NCI-H2196 (cell line): ENCODE measurements at regions not wholly inside any gene's neighbourhood (a gene's known extent, or its start where the extent isn't known, plus 50 kb on each side); places are given as distances from the start of the nearest gene placed in this dataset.
"Not testable (repeated sequence)": the region's sequence is repeated elsewhere in the genome, so short reads cannot be mapped to it uniquely, and the experiment has no call there.

Experiments used
- DNase-seq: peaks from one replicate; lab custom pipeline; 2025; ENCODE audit not compliant: unreplicated experiment; lab: John Stamatoyannopoulos, UW

DNA sequence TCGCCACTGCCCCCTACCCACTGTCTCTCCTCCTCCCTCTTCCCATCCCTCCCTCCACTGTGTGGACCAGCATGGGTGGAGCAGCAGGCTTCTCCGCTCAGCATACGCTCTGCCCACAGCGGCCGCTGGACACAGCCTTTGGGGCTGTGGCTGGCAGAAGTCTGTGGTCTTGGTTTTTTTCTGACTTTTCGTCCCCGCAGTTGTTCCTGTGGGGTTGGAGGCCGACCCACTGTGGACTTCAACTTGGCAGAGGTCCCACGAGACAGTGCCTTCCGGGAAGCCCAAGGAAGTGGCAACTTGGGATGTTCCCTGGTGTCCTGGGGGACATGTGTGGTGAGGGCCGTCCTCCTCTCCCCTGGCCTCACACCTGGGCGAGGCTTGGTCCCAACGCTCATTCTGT is 162.5 kb upstream of the C1orf174 start:
- DNase-seq = no peak

- no peak for DNase-seq
These were observed 162.9 kb upstream of the C1orf174 start for GRCh38 chr1:4062992-4063391.

- no peak for DNase-seq
These were observed 163.4 kb upstream of the C1orf174 start for GRCh38 chr1:4063516-4063915.

GRCh38 chr1:4064150-4064889 is 164.2 kb upstream of the C1orf174 start:
- DNase-seq = no peak

GRCh38 chr1:4066860-4067599 is 167.0 kb upstream of the C1orf174 start:
- DNase-seq = no peak

- DNase-seq = no peak
These were observed 168.0 kb upstream of the C1orf174 start for GRCh38 chr1:4068076-4068475.

GRCh38 chr1:4071653-4072052 is 171.6 kb upstream of the C1orf174 start:
- DNase-seq = peak; percentile 31

DNA sequence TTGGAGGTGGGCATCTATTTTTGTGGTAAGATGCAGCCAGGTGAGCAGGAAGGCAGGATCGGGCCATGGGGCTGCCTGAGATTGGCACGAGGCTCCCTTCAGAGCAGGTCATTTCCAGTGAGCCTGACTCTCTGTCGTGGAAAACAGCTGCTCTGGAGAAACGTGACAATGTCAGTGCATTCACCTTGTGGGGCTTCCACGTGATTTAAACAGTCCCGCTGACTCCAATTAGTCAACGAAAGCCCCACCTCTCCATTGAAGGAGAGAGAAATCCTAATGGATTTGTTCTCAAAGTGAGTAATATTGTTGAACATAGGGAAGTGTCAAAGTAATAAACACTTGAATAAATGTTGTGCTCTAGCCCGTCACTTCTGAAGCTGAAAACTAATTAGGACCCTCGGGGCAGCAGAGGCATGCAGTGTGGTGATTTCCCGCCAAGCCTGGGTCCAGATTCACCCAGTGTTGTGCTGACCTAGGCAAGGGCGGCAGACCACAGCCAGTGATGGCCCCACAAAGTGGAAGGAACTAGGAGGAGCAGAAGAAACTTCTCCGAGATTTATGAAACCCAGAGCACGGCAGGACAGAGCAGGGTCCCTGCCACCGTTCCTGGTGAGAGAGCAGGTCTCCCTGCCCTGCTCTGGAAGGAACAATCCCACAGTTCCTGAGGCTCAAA is 172.5 kb upstream of the C1orf174 start:
- DNase-seq = no peak

- DNase-seq = no peak
These were observed 175.6 kb upstream of the C1orf174 start for GRCh38 chr1:4075436-4076225.

DNA sequence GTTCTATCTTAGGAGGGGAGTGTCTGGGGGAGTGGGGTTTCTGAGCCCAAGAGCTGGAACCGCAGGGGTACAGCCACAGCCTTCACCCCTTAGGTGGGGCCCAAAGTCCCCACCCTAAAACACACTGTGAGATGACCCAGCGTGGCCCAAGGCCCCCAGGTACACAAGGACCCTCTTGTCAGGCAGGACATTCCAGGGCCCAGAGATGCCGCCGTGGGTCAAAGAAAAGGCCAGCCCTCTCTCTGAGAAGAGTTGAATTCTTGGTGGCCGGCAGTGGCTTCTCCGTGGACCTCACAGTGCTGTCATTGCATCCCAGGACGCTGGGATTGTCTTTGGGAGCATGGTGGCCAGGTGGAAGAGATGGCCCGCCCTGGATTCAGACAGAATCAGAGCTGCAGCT is 176.3 kb upstream of the C1orf174 start:
- no peak for DNase-seq

DNA sequence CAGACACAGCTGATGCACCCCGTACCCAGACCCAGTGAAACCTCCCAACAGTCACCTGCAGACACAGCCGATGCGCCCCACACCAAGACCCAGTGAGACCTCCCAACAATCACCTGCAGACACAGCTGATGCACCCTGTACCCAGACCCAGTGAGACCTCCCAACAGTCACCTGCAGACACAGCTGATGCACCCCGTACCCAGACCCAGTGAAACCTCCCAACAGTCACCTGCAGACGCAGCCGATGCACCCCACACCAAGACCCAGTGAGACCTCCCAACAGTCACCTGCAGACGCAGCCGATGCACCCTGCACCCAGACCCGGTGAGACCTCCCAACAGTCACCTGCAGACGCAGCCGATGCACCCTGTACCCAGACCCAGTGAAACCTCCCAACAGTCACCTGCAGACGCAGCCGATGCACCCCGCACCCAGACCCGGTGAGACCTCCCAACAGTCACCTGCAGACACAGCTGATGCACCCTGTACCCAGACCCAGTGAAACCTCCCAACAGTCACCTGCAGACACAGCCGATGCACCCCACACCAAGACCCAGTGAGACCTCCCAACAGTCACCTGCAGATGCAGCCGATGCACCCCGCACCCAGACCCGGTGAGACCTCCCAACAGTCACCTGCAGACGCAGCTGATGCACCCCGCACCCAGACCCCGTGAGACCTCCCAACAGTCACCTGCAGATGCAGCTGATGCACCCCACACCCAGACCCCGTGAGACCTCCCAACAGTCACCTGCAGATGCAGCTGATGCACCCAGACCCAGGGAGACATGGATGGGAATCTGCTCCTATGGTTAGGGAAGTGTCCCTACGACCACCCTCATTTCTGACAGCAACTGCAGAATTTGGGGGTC is 178.3 kb upstream of the C1orf174 start:
- DNase-seq = not testable (repeated sequence)

DNA sequence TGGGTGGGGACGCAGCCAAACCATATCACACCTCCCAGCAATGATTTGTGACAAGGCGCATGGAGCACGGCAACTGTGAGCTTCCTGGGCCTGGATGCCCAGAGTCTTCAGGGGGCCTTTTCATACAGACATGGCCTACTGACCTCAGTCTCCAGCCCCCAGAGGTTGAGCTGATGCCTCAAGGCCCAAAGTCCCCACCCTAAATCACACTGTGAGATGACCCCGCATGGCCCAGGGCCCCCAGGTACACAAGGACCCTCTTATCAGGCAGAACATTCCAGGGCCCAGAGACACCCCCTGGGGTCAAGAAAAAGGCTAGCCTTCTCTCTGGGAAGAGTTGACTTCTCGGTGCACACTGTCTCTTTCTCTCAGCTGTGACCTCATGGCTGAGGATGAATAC is 179.7 kb upstream of the C1orf174 start:
- DNase-seq = no peak

GRCh38 chr1:4081806-4082711 is 182.0 kb upstream of the C1orf174 start:
- no peak for DNase-seq

DNA sequence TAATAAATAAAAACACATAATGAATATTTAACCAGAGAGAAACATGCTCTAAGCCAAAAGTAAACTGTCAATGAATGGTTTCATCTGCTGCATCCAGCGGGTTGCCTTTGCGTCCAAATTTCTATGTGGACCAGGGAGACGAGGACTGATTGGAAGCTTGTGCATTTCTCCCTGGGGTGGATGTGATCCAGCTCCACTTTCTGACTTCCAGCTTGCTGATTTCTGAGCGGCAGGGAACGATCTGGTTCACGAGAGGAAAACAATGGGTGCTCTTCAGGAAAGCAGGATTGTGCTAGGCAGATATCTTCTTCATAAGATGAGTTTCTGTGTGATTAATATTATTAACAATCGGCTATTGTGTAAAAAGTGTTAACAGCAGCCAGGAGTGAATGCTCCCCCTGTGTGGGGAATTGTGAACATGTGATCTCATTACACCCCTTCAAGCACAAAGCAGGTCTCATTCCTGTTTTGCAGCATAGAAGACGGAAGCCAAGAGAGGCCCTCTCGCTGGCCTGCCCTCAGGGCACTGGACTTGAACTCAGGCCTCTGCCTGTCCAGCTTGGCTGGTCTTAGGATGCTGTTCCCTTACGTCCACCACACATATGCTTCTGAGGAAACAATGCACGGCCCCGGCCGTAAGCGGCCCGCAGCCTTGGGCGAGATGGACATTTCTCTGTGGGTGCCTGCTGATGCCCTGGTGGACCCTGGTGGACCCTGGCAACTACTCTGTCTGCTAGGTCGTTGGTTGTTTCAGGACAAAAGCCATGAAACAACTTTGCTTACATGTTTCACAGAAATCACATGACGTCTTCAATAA is 183.4 kb upstream of the C1orf174 start:
- DNase-seq = no peak

GRCh38 chr1:4084048-4084431 is 184.0 kb upstream of the C1orf174 start:
- DNase-seq = no peak

- DNase-seq = no peak
These were observed 184.4 kb upstream of the C1orf174 start for GRCh38 chr1:4084446-4084845.

DNA sequence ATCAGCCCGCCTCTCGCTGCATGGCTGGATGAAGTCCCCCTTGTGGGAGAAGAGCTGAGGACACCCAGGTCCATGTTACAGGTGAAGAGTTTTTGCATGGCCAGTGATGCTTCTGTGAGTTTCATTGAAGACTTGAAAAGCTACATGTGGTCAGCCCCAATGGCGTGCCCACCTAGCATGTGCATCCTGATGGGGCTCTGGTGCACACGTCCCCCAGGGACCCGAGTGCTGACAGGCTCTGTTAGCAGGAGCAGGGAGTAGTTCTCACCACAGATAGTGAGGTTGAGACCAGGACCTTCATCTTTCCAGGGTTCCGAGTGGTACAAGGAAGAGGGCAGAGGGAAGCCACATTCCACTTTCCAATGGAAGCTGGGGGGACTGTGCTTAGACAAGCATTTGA is 184.8 kb upstream of the C1orf174 start:
- no peak for DNase-seq

DNA sequence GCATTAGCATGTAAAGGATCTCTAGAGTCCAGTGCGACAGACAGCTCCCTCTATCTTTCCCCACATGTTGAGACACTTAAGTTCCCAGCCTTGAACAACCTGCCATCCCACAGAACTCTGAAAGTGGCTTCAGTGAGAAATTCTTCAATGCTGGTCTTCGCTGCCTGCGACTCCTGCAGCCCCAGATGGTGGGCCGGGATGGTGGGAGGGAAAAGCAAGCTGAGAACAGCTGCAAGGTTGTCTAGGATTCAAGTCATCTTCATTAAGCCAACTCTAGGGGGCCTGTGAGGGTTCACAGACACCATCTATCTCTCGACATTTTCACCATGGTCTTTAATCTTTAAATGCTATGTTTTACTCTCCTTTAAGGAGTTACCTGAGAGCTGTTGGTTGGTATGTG is 185.5 kb upstream of the C1orf174 start:
- DNase-seq = no peak
